ENCODE measurements at regions not wholly inside any gene's neighbourhood (a gene's known extent, or its start where the extent isn't known, plus 50 kb on each side); places are given as distances from the start of the nearest gene placed in this dataset.
"Not testable (repeated sequence)": the region's sequence is repeated elsewhere in the genome, so short reads cannot be mapped to it uniquely, and the experiment has no call there.

GRCh38 chrX:127221821-127222220 is 402.3 kb downstream of the PRR32 start:
- not testable (repeated sequence) for H3K27me3 ChIP-seq (ENCODE audit: insufficient read depth, low read length); H3K4me3 ChIP-seq (ENCODE audit: low read length)

GRCh38 chrX:127243654-127244053 is 424.1 kb downstream of the PRR32 start:
- Histone ChIP-seq H3K4me1 (ENCODE audit: insufficient read depth, low read length) (no peaks in the 10 kb centered on the region), H3K4me3 (ENCODE audit: low read length) (no peak overlapping the region), H3K36me3 (ENCODE audit: insufficient read depth, low read depth, low read length) (no peaks in the 10 kb centered on the region), H3K9me3 (ENCODE audit: insufficient read depth, low read depth, low read length) (no peaks in the 10 kb centered on the region), H3K27ac (ENCODE audit: low read length) (no peak overlapping the region), H3K27me3 (ENCODE audit: insufficient read depth, low read length) (no peaks in the 10 kb centered on the region), H3K9ac (ENCODE audit: low read depth, low read length) (no peak overlapping the region)

More at GRCh38 chrX:127221821-127222220, 402.3 kb downstream of the PRR32 start:
- not testable (repeated sequence) for H3K4me1 ChIP-seq (ENCODE audit: insufficient read depth, low read length); H3K36me3 ChIP-seq (ENCODE audit: insufficient read depth, low read depth, low read length); H3K27ac ChIP-seq (ENCODE audit: low read length); H3K9ac ChIP-seq (ENCODE audit: low read depth, low read length)
- peaks cover 11% of the 10 kb centered on the region; the same call in 1 of the 2 replicates for H3K9me3 ChIP-seq (ENCODE audit: insufficient read depth, low read depth, low read length)

- Histone ChIP-seq H3K27me3 (ENCODE audit: insufficient read depth, low read length) (no peaks in the 10 kb centered on the region), H3K4me3 (ENCODE audit: low read length) (no peak overlapping the region), H3K9ac (ENCODE audit: low read depth, low read length) (no peak overlapping the region), H3K36me3 (ENCODE audit: insufficient read depth, low read depth, low read length) (no peaks in the 10 kb centered on the region), H3K4me1 (ENCODE audit: insufficient read depth, low read length) (no peaks in the 10 kb centered on the region), H3K27ac (ENCODE audit: low read length) (no peak overlapping the region), H3K9me3 (ENCODE audit: insufficient read depth, low read depth, low read length) (no peaks in the 10 kb centered on the region)
Measured at GRCh38 chrX:127259742-127260141, 440.2 kb downstream of the PRR32 start.

GRCh38 chrX:127276326-127276725 is 456.8 kb downstream of the PRR32 start:
- no peak overlapping the region for H3K27ac ChIP-seq (ENCODE audit: low read length)
- no peak overlapping the region for H3K4me3 ChIP-seq (ENCODE audit: low read length)
- no peak overlapping the region for H3K9ac ChIP-seq (ENCODE audit: low read depth, low read length)
- no peaks in the 10 kb centered on the region for H3K4me1 ChIP-seq (ENCODE audit: insufficient read depth, low read length)
- no peaks in the 10 kb centered on the region for H3K27me3 ChIP-seq (ENCODE audit: insufficient read depth, low read length)
- H3K9me3 ChIP-seq (ENCODE audit: insufficient read depth, low read depth, low read length): no peaks in the 10 kb centered on the region
- no peaks in the 10 kb centered on the region for H3K36me3 ChIP-seq (ENCODE audit: insufficient read depth, low read depth, low read length)

- H3K4me1 ChIP-seq (ENCODE audit: insufficient read depth, low read length): no peaks in the 10 kb centered on the region
- H3K9me3 ChIP-seq (ENCODE audit: insufficient read depth, low read depth, low read length): no peaks in the 10 kb centered on the region
- H3K9ac ChIP-seq (ENCODE audit: low read depth, low read length): no peak overlapping the region
- no peaks in the 10 kb centered on the region for H3K36me3 ChIP-seq (ENCODE audit: insufficient read depth, low read depth, low read length)
- no peak overlapping the region for H3K27ac ChIP-seq (ENCODE audit: low read length)
- no peaks in the 10 kb centered on the region for H3K27me3 ChIP-seq (ENCODE audit: insufficient read depth, low read length)
- H3K4me3 ChIP-seq (ENCODE audit: low read length): no peak overlapping the region
Measured at GRCh38 chrX:127300511-127300910, 481.0 kb downstream of the PRR32 start.

GRCh38 chrX:127302841-127303240 is 483.3 kb downstream of the PRR32 start:
- no peak overlapping the region for H3K4me3 ChIP-seq (ENCODE audit: low read length)
- H3K4me1 ChIP-seq (ENCODE audit: insufficient read depth, low read length): no peaks in the 10 kb centered on the region
- H3K27ac ChIP-seq (ENCODE audit: low read length): no peak overlapping the region
- no peaks in the 10 kb centered on the region for H3K9me3 ChIP-seq (ENCODE audit: insufficient read depth, low read depth, low read length)
- no peaks in the 10 kb centered on the region for H3K36me3 ChIP-seq (ENCODE audit: insufficient read depth, low read depth, low read length)
- no peak overlapping the region for H3K9ac ChIP-seq (ENCODE audit: low read depth, low read length)
- H3K27me3 ChIP-seq (ENCODE audit: insufficient read depth, low read length): no peaks in the 10 kb centered on the region

GRCh38 chrX:127305013-127305412 is 485.5 kb downstream of the PRR32 start:
- Histone ChIP-seq H3K9ac (ENCODE audit: low read depth, low read length) (no peak overlapping the region), H3K27me3 (ENCODE audit: insufficient read depth, low read length) (no peaks in the 10 kb centered on the region), H3K9me3 (ENCODE audit: insufficient read depth, low read depth, low read length) (no peaks in the 10 kb centered on the region), H3K4me1 (ENCODE audit: insufficient read depth, low read length) (no peaks in the 10 kb centered on the region), H3K27ac (ENCODE audit: low read length) (no peak overlapping the region), H3K36me3 (ENCODE audit: insufficient read depth, low read depth, low read length) (no peaks in the 10 kb centered on the region), H3K4me3 (ENCODE audit: low read length) (no peak overlapping the region)

GRCh38 chrX:127306262-127306661 is 486.7 kb downstream of the PRR32 start:
- Histone ChIP-seq H3K9ac (ENCODE audit: low read depth, low read length) (no peak overlapping the region), H3K9me3 (ENCODE audit: insufficient read depth, low read depth, low read length) (no peaks in the 10 kb centered on the region), H3K27ac (ENCODE audit: low read length) (no peak overlapping the region), H3K4me1 (ENCODE audit: insufficient read depth, low read length) (no peaks in the 10 kb centered on the region), H3K4me3 (ENCODE audit: low read length) (no peak overlapping the region), H3K27me3 (ENCODE audit: insufficient read depth, low read length) (no peaks in the 10 kb centered on the region), H3K36me3 (ENCODE audit: insufficient read depth, low read depth, low read length) (no peaks in the 10 kb centered on the region)

- Histone ChIP-seq H3K9ac (ENCODE audit: low read depth, low read length) (no peak overlapping the region), H3K4me1 (ENCODE audit: insufficient read depth, low read length) (no peaks in the 10 kb centered on the region), H3K4me3 (ENCODE audit: low read length) (no peak overlapping the region), H3K9me3 (ENCODE audit: insufficient read depth, low read depth, low read length) (no peaks in the 10 kb centered on the region), H3K27me3 (ENCODE audit: insufficient read depth, low read length) (no peaks in the 10 kb centered on the region), H3K36me3 (ENCODE audit: insufficient read depth, low read depth, low read length) (no peaks in the 10 kb centered on the region), H3K27ac (ENCODE audit: low read length) (no peak overlapping the region)
Measured at GRCh38 chrX:127313635-127314034, 494.1 kb downstream of the PRR32 start.

- Histone ChIP-seq H3K27ac (ENCODE audit: low read length) (no peak overlapping the region), H3K9me3 (ENCODE audit: insufficient read depth, low read depth, low read length) (no peaks in the 10 kb centered on the region), H3K27me3 (ENCODE audit: insufficient read depth, low read length) (no peaks in the 10 kb centered on the region), H3K9ac (ENCODE audit: low read depth, low read length) (no peak overlapping the region), H3K36me3 (ENCODE audit: insufficient read depth, low read depth, low read length) (no peaks in the 10 kb centered on the region), H3K4me3 (ENCODE audit: low read length) (no peak overlapping the region), H3K4me1 (ENCODE audit: insufficient read depth, low read length) (no peaks in the 10 kb centered on the region)
Measured at GRCh38 chrX:127317159-127317558, 497.6 kb downstream of the PRR32 start.

GRCh38 chrX:127324128-127324527 is 504.6 kb downstream of the PRR32 start:
- Histone ChIP-seq H3K27ac (ENCODE audit: low read length) (no peak overlapping the region), H3K4me3 (ENCODE audit: low read length) (no peak overlapping the region), H3K9ac (ENCODE audit: low read depth, low read length) (no peak overlapping the region), H3K4me1 (ENCODE audit: insufficient read depth, low read length) (no peaks in the 10 kb centered on the region), H3K9me3 (ENCODE audit: insufficient read depth, low read depth, low read length) (no peaks in the 10 kb centered on the region), H3K27me3 (ENCODE audit: insufficient read depth, low read length) (no peaks in the 10 kb centered on the region), H3K36me3 (ENCODE audit: insufficient read depth, low read depth, low read length) (no peaks in the 10 kb centered on the region)

Data from iPS-20b (cell line).